ENCODE measurements at regions not wholly inside any gene's neighbourhood (a gene's known extent, or its start where the extent isn't known, plus 50 kb on each side); places are given as distances from the start of the nearest gene placed in this dataset.
"Not testable (repeated sequence)": the region's sequence is repeated elsewhere in the genome, so short reads cannot be mapped to it uniquely, and the experiment has no call there.

DNA sequence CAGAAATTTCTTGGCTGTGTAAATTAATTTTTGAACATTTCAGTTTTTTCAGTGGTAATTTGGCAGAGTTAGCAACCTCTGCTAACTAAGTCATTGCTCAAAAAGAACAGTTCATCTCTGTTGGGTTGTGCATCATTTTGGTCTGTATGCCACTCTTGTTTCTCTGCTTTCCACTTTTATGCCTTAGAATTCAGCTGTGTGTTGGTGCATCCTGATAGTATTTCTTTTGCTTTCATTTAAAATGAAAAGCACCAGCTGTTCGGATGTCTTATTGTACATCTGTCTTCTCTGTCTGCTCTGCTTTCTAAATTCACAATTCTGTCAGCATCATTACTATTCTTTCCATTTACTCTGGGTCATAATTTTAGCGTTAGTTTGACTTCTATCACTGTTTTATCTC lies 388.2 kb upstream of the NDST4 start:
- 92% methylated on average over 2 of the region's 2 CpGs for WGBS (ENCODE audit: insufficient coverage)

GRCh38 chr4:115493770-115494169 lies 380.4 kb upstream of the NDST4 start:
- not testable (repeated sequence) for H3K27me3 ChIP-seq (ENCODE audit: control insufficient read depth, insufficient read depth, low read length); H3K9me3 ChIP-seq (ENCODE audit: control insufficient read depth, insufficient read depth, low read length); DNase-seq (ENCODE audit: low read depth in 4 of 6, low spot score in 6 of 6); H3K27ac ChIP-seq (ENCODE audit: low read depth, low read length); H3K36me3 ChIP-seq (ENCODE audit: control insufficient read depth, insufficient read depth, low read length); H3K4me1 ChIP-seq (ENCODE audit: control insufficient read depth, insufficient read depth, low read length); H3K4me3 ChIP-seq (ENCODE audit: low read depth, low read length)
- WGBS (ENCODE audit: insufficient coverage): 93% methylated on average over 9 of the region's 10 CpGs

More for the DNA sequence above, 388.2 kb upstream of the NDST4 start:
- no peak overlapping the region for H3K27ac ChIP-seq (ENCODE audit: low read depth, low read length)
- H3K36me3 ChIP-seq (ENCODE audit: control insufficient read depth, insufficient read depth, low read length): no peaks in the 10 kb centered on the region
- DNase-seq (ENCODE audit: low read depth in 4 of 6, low spot score in 6 of 6): peak in 1 of 6 donors; percentile 53
- H3K4me1 ChIP-seq (ENCODE audit: control insufficient read depth, insufficient read depth, low read length): no peaks in the 10 kb centered on the region
- no peak overlapping the region for H3K4me3 ChIP-seq (ENCODE audit: low read depth, low read length)
- no peaks in the 10 kb centered on the region for H3K27me3 ChIP-seq (ENCODE audit: control insufficient read depth, insufficient read depth, low read length)
- H3K9me3 ChIP-seq (ENCODE audit: control insufficient read depth, insufficient read depth, low read length): no peaks in the 10 kb centered on the region

DNA sequence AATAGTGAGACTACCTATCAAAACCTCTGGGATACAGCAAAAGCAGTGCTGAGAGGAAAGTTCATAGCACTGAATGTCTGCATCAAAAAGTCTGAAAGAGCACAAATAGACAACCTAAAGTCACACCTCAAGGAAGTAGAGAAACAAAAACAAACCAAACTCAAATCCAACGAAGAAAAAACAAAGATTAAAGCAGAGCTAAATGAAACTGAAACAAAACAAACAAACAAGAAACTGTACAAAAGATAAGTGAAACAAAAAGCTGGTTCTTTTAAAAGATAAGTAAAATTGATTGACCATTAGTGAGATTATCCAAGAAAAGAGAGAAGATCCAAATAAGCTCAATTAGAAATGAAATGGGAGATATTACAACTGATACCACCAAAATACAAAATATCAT lies 378.3 kb upstream of the NDST4 start:
- peaks cover 3% of the 10 kb centered on the region for H3K9me3 ChIP-seq (ENCODE audit: control insufficient read depth, insufficient read depth, low read length)
- no CpG with 5 or more reads among the region's 1 CpG for WGBS (ENCODE audit: insufficient coverage)

DNA sequence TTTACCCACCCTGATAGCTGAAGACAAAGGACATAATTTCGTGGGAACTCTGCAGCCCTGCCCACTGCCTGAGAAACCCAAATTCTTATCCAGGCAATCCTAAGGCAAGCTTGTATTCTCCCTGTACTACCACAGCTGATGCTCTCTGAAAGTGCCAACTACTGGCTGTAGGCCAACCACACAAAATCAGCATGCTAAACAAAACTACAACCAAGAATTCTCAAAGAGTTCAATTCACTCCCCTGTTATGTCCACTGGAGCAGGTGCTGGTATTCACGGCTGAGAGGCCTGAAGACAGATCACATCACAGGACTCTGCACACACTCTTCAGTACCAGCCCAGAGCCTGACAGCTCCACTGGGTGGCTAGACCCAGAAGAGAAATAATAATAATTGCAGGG lies 375.9 kb upstream of the NDST4 start:
- Histone ChIP-seq H3K4me1 (ENCODE audit: control insufficient read depth, insufficient read depth, low read length) (peaks cover 5% of the 10 kb centered on the region), H3K4me3 (ENCODE audit: low read depth, low read length) (no peak overlapping the region), H3K27me3 (ENCODE audit: control insufficient read depth, insufficient read depth, low read length) (no peaks in the 10 kb centered on the region), H3K36me3 (ENCODE audit: control insufficient read depth, insufficient read depth, low read length) (no peaks in the 10 kb centered on the region), H3K27ac (ENCODE audit: low read depth, low read length) (no peak overlapping the region), H3K9me3 (ENCODE audit: control insufficient read depth, insufficient read depth, low read length) (no peaks in the 10 kb centered on the region)
- WGBS (ENCODE audit: insufficient coverage): 36% methylated on average over 2 of the region's 2 CpGs
- DNase-seq (ENCODE audit: low read depth in 4 of 6, low spot score in 6 of 6): peak in 5 of 6 donors; percentile 2 to 65 (median 23)

More for the DNA sequence above, 378.3 kb upstream of the NDST4 start:
- no peak for DNase-seq (ENCODE audit: low read depth in 4 of 6, low spot score in 6 of 6)
- H3K36me3 ChIP-seq (ENCODE audit: control insufficient read depth, insufficient read depth, low read length): no peaks in the 10 kb centered on the region
- H3K4me3 ChIP-seq (ENCODE audit: low read depth, low read length): no peak overlapping the region
- peaks cover 5% of the 10 kb centered on the region for H3K4me1 ChIP-seq (ENCODE audit: control insufficient read depth, insufficient read depth, low read length)
- no peaks in the 10 kb centered on the region for H3K27me3 ChIP-seq (ENCODE audit: control insufficient read depth, insufficient read depth, low read length)
- no peak overlapping the region for H3K27ac ChIP-seq (ENCODE audit: low read depth, low read length)

GRCh38 chr4:115485402-115485801 lies 372.0 kb upstream of the NDST4 start:
- Histone ChIP-seq H3K27ac (ENCODE audit: low read depth, low read length) (no peak overlapping the region), H3K4me3 (ENCODE audit: low read depth, low read length) (no peak overlapping the region), H3K27me3 (ENCODE audit: control insufficient read depth, insufficient read depth, low read length) (no peaks in the 10 kb centered on the region), H3K9me3 (ENCODE audit: control insufficient read depth, insufficient read depth, low read length) (no peaks in the 10 kb centered on the region), H3K4me1 (ENCODE audit: control insufficient read depth, insufficient read depth, low read length) (peaks cover 5% of the 10 kb centered on the region), H3K36me3 (ENCODE audit: control insufficient read depth, insufficient read depth, low read length) (no peaks in the 10 kb centered on the region)
- no peak for DNase-seq (ENCODE audit: low read depth in 4 of 6, low spot score in 6 of 6)
- WGBS (ENCODE audit: insufficient coverage): no CpG with 5 or more reads among the region's 2 CpGs

GRCh38 chr4:115484479-115484878 lies 371.1 kb upstream of the NDST4 start:
- no peak overlapping the region for H3K4me3 ChIP-seq (ENCODE audit: low read depth, low read length)
- no peaks in the 10 kb centered on the region for H3K36me3 ChIP-seq (ENCODE audit: control insufficient read depth, insufficient read depth, low read length)
- H3K4me1 ChIP-seq (ENCODE audit: control insufficient read depth, insufficient read depth, low read length): peaks cover 5% of the 10 kb centered on the region
- H3K27ac ChIP-seq (ENCODE audit: low read depth, low read length): no peak overlapping the region
- H3K27me3 ChIP-seq (ENCODE audit: control insufficient read depth, insufficient read depth, low read length): no peaks in the 10 kb centered on the region
- WGBS (ENCODE audit: insufficient coverage): 93% methylated on average over 3 of the region's 4 CpGs
- DNase-seq (ENCODE audit: low read depth in 4 of 6, low spot score in 6 of 6): no peak
- H3K9me3 ChIP-seq (ENCODE audit: control insufficient read depth, insufficient read depth, low read length): no peaks in the 10 kb centered on the region

- Histone ChIP-seq H3K4me1 (ENCODE audit: control insufficient read depth, insufficient read depth, low read length) (no peaks in the 10 kb centered on the region), H3K27me3 (ENCODE audit: control insufficient read depth, insufficient read depth, low read length) (no peaks in the 10 kb centered on the region), H3K27ac (ENCODE audit: low read depth, low read length) (no peak overlapping the region), H3K4me3 (ENCODE audit: low read depth, low read length) (no peak overlapping the region), H3K9me3 (ENCODE audit: control insufficient read depth, insufficient read depth, low read length) (no peaks in the 10 kb centered on the region), H3K36me3 (ENCODE audit: control insufficient read depth, insufficient read depth, low read length) (no peaks in the 10 kb centered on the region)
- no CpG with 5 or more reads among the region's 1 CpG for WGBS (ENCODE audit: insufficient coverage)
- DNase-seq (ENCODE audit: low read depth in 4 of 6, low spot score in 6 of 6): no peak
These were observed 357.3 kb upstream of the NDST4 start for GRCh38 chr4:115470763-115471162.

- H3K4me1 ChIP-seq (ENCODE audit: control insufficient read depth, insufficient read depth, low read length); H3K27me3 ChIP-seq (ENCODE audit: control insufficient read depth, insufficient read depth, low read length); DNase-seq (ENCODE audit: low read depth in 4 of 6, low spot score in 6 of 6); H3K4me3 ChIP-seq (ENCODE audit: low read depth, low read length); H3K9me3 ChIP-seq (ENCODE audit: control insufficient read depth, insufficient read depth, low read length); H3K36me3 ChIP-seq (ENCODE audit: control insufficient read depth, insufficient read depth, low read length); H3K27ac ChIP-seq (ENCODE audit: low read depth, low read length): not testable (repeated sequence)
- WGBS (ENCODE audit: insufficient coverage): 89% methylated on average over 3 of the region's 4 CpGs
These were observed 345.9 kb upstream of the NDST4 start for GRCh38 chr4:115459301-115459700.

GRCh38 chr4:115456231-115456630 lies 342.8 kb upstream of the NDST4 start:
- H3K27ac ChIP-seq (ENCODE audit: low read depth, low read length): no peak overlapping the region
- H3K4me1 ChIP-seq (ENCODE audit: control insufficient read depth, insufficient read depth, low read length): no peaks in the 10 kb centered on the region
- H3K36me3 ChIP-seq (ENCODE audit: control insufficient read depth, insufficient read depth, low read length): no peaks in the 10 kb centered on the region
- no peak for DNase-seq (ENCODE audit: low read depth in 4 of 6, low spot score in 6 of 6)
- no peaks in the 10 kb centered on the region for H3K9me3 ChIP-seq (ENCODE audit: control insufficient read depth, insufficient read depth, low read length)
- H3K27me3 ChIP-seq (ENCODE audit: control insufficient read depth, insufficient read depth, low read length): no peaks in the 10 kb centered on the region
- no CpG with 5 or more reads among the region's 1 CpG for WGBS (ENCODE audit: insufficient coverage)
- H3K4me3 ChIP-seq (ENCODE audit: low read depth, low read length): no peak overlapping the region

- H3K27ac ChIP-seq (ENCODE audit: low read depth, low read length): no peak overlapping the region
- no CpG with 5 or more reads among the region's 2 CpGs for WGBS (ENCODE audit: insufficient coverage)
- DNase-seq (ENCODE audit: low read depth in 4 of 6, low spot score in 6 of 6): no peak
- no peaks in the 10 kb centered on the region for H3K36me3 ChIP-seq (ENCODE audit: control insufficient read depth, insufficient read depth, low read length)
- H3K4me1 ChIP-seq (ENCODE audit: control insufficient read depth, insufficient read depth, low read length): no peaks in the 10 kb centered on the region
- H3K4me3 ChIP-seq (ENCODE audit: low read depth, low read length): no peak overlapping the region
- H3K27me3 ChIP-seq (ENCODE audit: control insufficient read depth, insufficient read depth, low read length): no peaks in the 10 kb centered on the region
- H3K9me3 ChIP-seq (ENCODE audit: control insufficient read depth, insufficient read depth, low read length): no peaks in the 10 kb centered on the region
These were observed 340.8 kb upstream of the NDST4 start for GRCh38 chr4:115454228-115454627.

All from spinal cord (tissue), 9 donors.